ENCODE measurements at regions not wholly inside any gene's neighbourhood (a gene's known extent, or its start where the extent isn't known, plus 50 kb on each side); places are given as distances from the start of the nearest gene placed in this dataset.

- H3K36me3 ChIP-seq (ENCODE audit: control insufficient read depth, insufficient read depth, low read length): no peaks in the 10 kb centered on the region
- no peaks in the 10 kb centered on the region for H3K27me3 ChIP-seq (ENCODE audit: control insufficient read depth, insufficient read depth, low read length)
- H3K9me3 ChIP-seq (ENCODE audit: control insufficient read depth, insufficient read depth, low read depth, low read length): no peaks in the 10 kb centered on the region
- H3K27ac ChIP-seq (ENCODE audit: low read depth, low read length): no peak overlapping the region
- H3K9ac ChIP-seq (ENCODE audit: low read length): no peak overlapping the region
- H3K4me3 ChIP-seq (ENCODE audit: low read depth, low read length): no peak overlapping the region
- H3K4me1 ChIP-seq (ENCODE audit: control insufficient read depth, insufficient read depth, low read length): peaks cover 31% of the 10 kb centered on the region
Measured at GRCh38 chr17:77001487-77001886, 133.3 kb downstream of the MGAT5B start.

GRCh38 chr17:77002103-77003045 is 134.2 kb downstream of the MGAT5B start:
- no peak overlapping the region for H3K9ac ChIP-seq (ENCODE audit: low read length)
- H3K4me3 ChIP-seq (ENCODE audit: low read depth, low read length): no peak overlapping the region
- no peaks in the 10 kb centered on the region for H3K36me3 ChIP-seq (ENCODE audit: control insufficient read depth, insufficient read depth, low read length)
- H3K4me1 ChIP-seq (ENCODE audit: control insufficient read depth, insufficient read depth, low read length): peaks cover 22% of the 10 kb centered on the region
- no peak overlapping the region for H3K27ac ChIP-seq (ENCODE audit: low read depth, low read length)
- no peaks in the 10 kb centered on the region for H3K9me3 ChIP-seq (ENCODE audit: control insufficient read depth, insufficient read depth, low read depth, low read length)
- no peaks in the 10 kb centered on the region for H3K27me3 ChIP-seq (ENCODE audit: control insufficient read depth, insufficient read depth, low read length)

GRCh38 chr17:77003699-77004098 is 135.5 kb downstream of the MGAT5B start:
- H3K36me3 ChIP-seq (ENCODE audit: control insufficient read depth, insufficient read depth, low read length): no peaks in the 10 kb centered on the region
- H3K4me1 ChIP-seq (ENCODE audit: control insufficient read depth, insufficient read depth, low read length): peaks cover 13% of the 10 kb centered on the region

GRCh38 chr17:77006971-77007649 is 133.7 kb upstream of the SEC14L1 start:
- no peaks in the 10 kb centered on the region for H3K27me3 ChIP-seq (ENCODE audit: control insufficient read depth, insufficient read depth, low read length)
- H3K4me3 ChIP-seq (ENCODE audit: low read depth, low read length): no peak overlapping the region
- peaks cover 4% of the 10 kb centered on the region for H3K9me3 ChIP-seq (ENCODE audit: control insufficient read depth, insufficient read depth, low read depth, low read length)
- H3K4me1 ChIP-seq (ENCODE audit: control insufficient read depth, insufficient read depth, low read length): peaks cover 5% of the 10 kb centered on the region; the same call in 1 of the 2 replicates
- H3K36me3 ChIP-seq (ENCODE audit: control insufficient read depth, insufficient read depth, low read length): no peaks in the 10 kb centered on the region
- no peak overlapping the region for H3K27ac ChIP-seq (ENCODE audit: low read depth, low read length)
- H3K9ac ChIP-seq (ENCODE audit: low read length): no peak overlapping the region

More at GRCh38 chr17:77003699-77004098, 135.5 kb downstream of the MGAT5B start:
- Histone ChIP-seq H3K9me3 (ENCODE audit: control insufficient read depth, insufficient read depth, low read depth, low read length) (no peaks in the 10 kb centered on the region), H3K27me3 (ENCODE audit: control insufficient read depth, insufficient read depth, low read length) (no peaks in the 10 kb centered on the region), H3K9ac (ENCODE audit: low read length) (no peak overlapping the region), H3K4me3 (ENCODE audit: low read depth, low read length) (no peak overlapping the region), H3K27ac (ENCODE audit: low read depth, low read length) (no peak overlapping the region)

GRCh38 chr17:77009877-77010276 is 130.9 kb upstream of the SEC14L1 start:
- H3K9me3 ChIP-seq (ENCODE audit: control insufficient read depth, insufficient read depth, low read depth, low read length): peaks cover 4% of the 10 kb centered on the region
- H3K4me3 ChIP-seq (ENCODE audit: low read depth, low read length): no peak overlapping the region
- no peaks in the 10 kb centered on the region for H3K27me3 ChIP-seq (ENCODE audit: control insufficient read depth, insufficient read depth, low read length)
- H3K4me1 ChIP-seq (ENCODE audit: control insufficient read depth, insufficient read depth, low read length): no peaks in the 10 kb centered on the region; the same call in 1 of the 2 replicates
- no peak overlapping the region for H3K9ac ChIP-seq (ENCODE audit: low read length)
- no peak overlapping the region for H3K27ac ChIP-seq (ENCODE audit: low read depth, low read length)
- no peaks in the 10 kb centered on the region for H3K36me3 ChIP-seq (ENCODE audit: control insufficient read depth, insufficient read depth, low read length)

GRCh38 chr17:77010667-77011066 is 130.1 kb upstream of the SEC14L1 start:
- Histone ChIP-seq H3K9ac (ENCODE audit: low read length) (no peak overlapping the region), H3K9me3 (ENCODE audit: control insufficient read depth, insufficient read depth, low read depth, low read length) (peaks cover 4% of the 10 kb centered on the region), H3K4me3 (ENCODE audit: low read depth, low read length) (no peak overlapping the region), H3K27me3 (ENCODE audit: control insufficient read depth, insufficient read depth, low read length) (no peaks in the 10 kb centered on the region), H3K27ac (ENCODE audit: low read depth, low read length) (no peak overlapping the region), H3K36me3 (ENCODE audit: control insufficient read depth, insufficient read depth, low read length) (no peaks in the 10 kb centered on the region), H3K4me1 (ENCODE audit: control insufficient read depth, insufficient read depth, low read length) (no peaks in the 10 kb centered on the region; the same call in 1 of the 2 replicates)

DNA sequence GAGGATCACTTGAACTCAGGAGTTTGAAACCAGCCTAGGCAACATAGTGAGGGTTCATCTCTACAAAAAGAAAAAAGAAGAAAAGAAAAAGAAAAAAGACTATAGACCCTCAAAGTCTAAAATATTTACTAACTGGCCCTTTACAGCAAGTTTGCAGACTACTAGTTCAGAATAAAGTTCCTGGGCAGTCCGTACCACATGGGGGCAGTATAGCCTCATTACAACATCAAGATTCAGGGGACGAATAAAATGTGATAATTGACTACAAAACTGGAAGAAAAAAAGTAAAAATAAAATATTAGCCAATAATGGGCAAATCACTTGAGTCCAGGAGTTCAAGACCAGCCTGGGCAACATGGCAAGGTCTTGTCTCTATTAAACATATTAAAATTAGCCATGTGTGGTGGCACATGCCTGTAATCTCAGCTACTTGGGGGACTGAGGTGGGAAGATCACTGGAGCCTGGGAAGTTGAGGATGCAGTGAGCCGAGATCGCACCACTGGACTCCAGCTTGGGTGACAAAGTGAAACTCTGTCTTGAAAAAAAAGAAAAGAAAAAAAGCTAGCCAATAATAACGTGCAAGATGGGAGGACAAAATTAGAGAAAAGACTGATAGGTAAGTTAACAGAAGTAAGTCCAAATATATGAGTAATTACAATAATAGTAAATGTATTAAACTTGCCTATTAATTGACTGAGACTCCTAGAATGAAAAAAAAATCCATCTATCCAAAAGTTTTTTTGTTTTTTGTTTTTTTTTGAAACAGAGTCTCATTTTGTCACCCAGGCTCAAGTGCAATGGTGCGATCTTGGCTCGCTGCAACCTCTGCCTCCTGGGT is 129.4 kb upstream of the SEC14L1 start:
- Histone ChIP-seq H3K4me3 (ENCODE audit: low read depth, low read length) (no peak overlapping the region), H3K27ac (ENCODE audit: low read depth, low read length) (no peak overlapping the region), H3K9me3 (ENCODE audit: control insufficient read depth, insufficient read depth, low read depth, low read length) (peaks cover 4% of the 10 kb centered on the region), H3K4me1 (ENCODE audit: control insufficient read depth, insufficient read depth, low read length) (no peaks in the 10 kb centered on the region; the same call in 1 of the 2 replicates), H3K36me3 (ENCODE audit: control insufficient read depth, insufficient read depth, low read length) (no peaks in the 10 kb centered on the region), H3K27me3 (ENCODE audit: control insufficient read depth, insufficient read depth, low read length) (no peaks in the 10 kb centered on the region), H3K9ac (ENCODE audit: low read length) (no peak overlapping the region)

GRCh38 chr17:77018504-77018903 is 122.3 kb upstream of the SEC14L1 start:
- H3K4me3 ChIP-seq (ENCODE audit: low read depth, low read length): no peak overlapping the region
- peaks cover 7% of the 10 kb centered on the region; the same call in 1 of the 2 replicates for H3K9me3 ChIP-seq (ENCODE audit: control insufficient read depth, insufficient read depth, low read depth, low read length)
- H3K4me1 ChIP-seq (ENCODE audit: control insufficient read depth, insufficient read depth, low read length): peaks cover 7% of the 10 kb centered on the region; the same call in 1 of the 2 replicates
- H3K27ac ChIP-seq (ENCODE audit: low read depth, low read length): no peak overlapping the region
- no peaks in the 10 kb centered on the region for H3K27me3 ChIP-seq (ENCODE audit: control insufficient read depth, insufficient read depth, low read length)
- H3K36me3 ChIP-seq (ENCODE audit: control insufficient read depth, insufficient read depth, low read length): no peaks in the 10 kb centered on the region
- no peak overlapping the region for H3K9ac ChIP-seq (ENCODE audit: low read length)

- Histone ChIP-seq H3K9me3 (ENCODE audit: control insufficient read depth, insufficient read depth, low read depth, low read length) (peaks cover 7% of the 10 kb centered on the region; the same call in 1 of the 2 replicates), H3K9ac (ENCODE audit: low read length) (no peak overlapping the region)
Measured at GRCh38 chr17:77019893-77020379, 120.8 kb upstream of the SEC14L1 start.

DNA sequence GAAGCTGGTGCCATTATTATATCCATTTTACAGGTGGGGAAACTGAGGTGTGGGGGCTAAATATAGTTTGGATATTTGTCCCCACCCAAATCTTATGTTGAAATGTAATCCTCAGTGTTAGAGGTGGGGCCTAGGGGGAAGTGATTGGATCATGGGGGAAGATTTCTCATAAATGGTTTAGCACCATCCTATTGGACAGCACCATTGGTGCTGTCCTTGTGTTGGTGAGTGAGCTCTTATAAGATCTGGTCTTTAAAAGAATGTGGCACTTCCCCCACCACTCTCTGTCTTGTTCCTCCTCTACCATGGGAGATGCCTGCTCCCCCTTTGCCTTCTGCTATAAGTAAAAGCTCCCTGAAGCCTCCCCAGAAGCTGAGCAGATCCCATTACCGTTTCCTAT is 119.8 kb upstream of the SEC14L1 start:
- no peaks in the 10 kb centered on the region for H3K36me3 ChIP-seq (ENCODE audit: control insufficient read depth, insufficient read depth, low read length)
- H3K27ac ChIP-seq (ENCODE audit: low read depth, low read length): no peak overlapping the region
- H3K27me3 ChIP-seq (ENCODE audit: control insufficient read depth, insufficient read depth, low read length): no peaks in the 10 kb centered on the region
- peaks cover 7% of the 10 kb centered on the region; the same call in 1 of the 2 replicates for H3K4me1 ChIP-seq (ENCODE audit: control insufficient read depth, insufficient read depth, low read length)
- peaks cover 7% of the 10 kb centered on the region; the same call in 1 of the 2 replicates for H3K9me3 ChIP-seq (ENCODE audit: control insufficient read depth, insufficient read depth, low read depth, low read length)
- H3K4me3 ChIP-seq (ENCODE audit: low read depth, low read length): no peak overlapping the region
- no peak overlapping the region for H3K9ac ChIP-seq (ENCODE audit: low read length)

More at GRCh38 chr17:77019893-77020379, 120.8 kb upstream of the SEC14L1 start:
- H3K4me1 ChIP-seq (ENCODE audit: control insufficient read depth, insufficient read depth, low read length): peaks cover 7% of the 10 kb centered on the region; the same call in 1 of the 2 replicates
- H3K27me3 ChIP-seq (ENCODE audit: control insufficient read depth, insufficient read depth, low read length): no peaks in the 10 kb centered on the region
- no peak overlapping the region for H3K4me3 ChIP-seq (ENCODE audit: low read depth, low read length)
- H3K27ac ChIP-seq (ENCODE audit: low read depth, low read length): no peak overlapping the region
- H3K36me3 ChIP-seq (ENCODE audit: control insufficient read depth, insufficient read depth, low read length): no peaks in the 10 kb centered on the region

Data from HUES6 (cell line).